Heart left ventricle (tissue), 13 donors: ENCODE measurements at regions not wholly inside any gene's neighbourhood (a gene's known extent, or its start where the extent isn't known, plus 50 kb on each side); places are given as distances from the start of the nearest gene placed in this dataset.

Experiments
- CTCF ChIP-seq, 12 donors: fragments of 200-600 bp; sonication (generic) in 4 of 12; IDR thresholded peaks; one replicate each; pipeline versions ENCODE4 v1.5.0 to v1.8.0; 2018 to 2022; ENCODE audit warnings: antibody characterized with exemption in 12 of 12, mild to moderate bottlenecking in 5 of 12
- POLR2A ChIP-seq, 2 donors: fragments of 450-650 bp; IDR thresholded peaks; one replicate each; pipeline ENCODE4 v1.6.1; 2017; ENCODE audit warnings: antibody characterized with exemption in 2 of 2, mild to moderate bottlenecking in 2 of 2, moderate library complexity in 2 of 2
- donor health status: ischemic (EF 13 %, LVEDD 7.1; RV severe dilation, severe dysfunction).
- donor health status: DM: no; HTN: yes; CAD: no.
- donor health status: DM: no; HTN: no; CAD: no.
- donor health status: ischemic (EF 25% LVEDD 6.9; RV normal size, moderate dysfunction).
- donor health status: ischemic (EF 25% LVEDD 5.7; RV mildly dilated, moderate dysfunction).
- donor health status: ischemic (EF 35%, LVEDD 5.7; RV mildly dilated, moderate dysfunction).
- donor health status: nonischemic (EF 11% LVEDD 7.7; RV severe dilation, severe dysfunction).
- donor health status: DM: yes; HTN: yes; CAD: no.
- donor health status: PGD.
- donor health status: ischemic (EF 29% LVEDD 5.4; RV normal size, mild dysfunction).
- donor health status: nonischemic (EF 23%, LVEDD 6.1; RV moderate dilation, normal function).

- TF ChIP-seq CTCF (IDR thresholded peaks at IDR 0.05), result no peak
- no peak for TF ChIP-seq POLR2A (IDR thresholded peaks at IDR 0.05)
These were observed 89.7 kb upstream of the ADRA1B start for GRCh38 chr5:159826351-159827214.
